Ishikawa (cell line): ENCODE measurements at regions not wholly inside any gene's neighbourhood (a gene's known extent, or its start where the extent isn't known, plus 50 kb on each side); places are given as distances from the start of the nearest gene placed in this dataset.

ENCODE experiments used
- CEBPB ChIP-seq: IDR thresholded peaks from 2 replicates; pipeline ENCODE4 v1.6.1; 2012
- EP300 ChIP-seq: IDR thresholded peaks from 2 replicates; pipeline ENCODE4 v1.6.1; 2012; ENCODE audit warnings: borderline replicate concordance
- FOXM1 ChIP-seq: IDR thresholded peaks from 2 replicates; pipeline ENCODE4 v1.6.1; 2012; ENCODE audit warnings: low read depth, borderline replicate concordance
- MAX ChIP-seq: IDR thresholded peaks from 2 replicates; pipeline ENCODE4 v1.6.1; 2012
- RAD21 ChIP-seq: IDR thresholded peaks from 2 replicates; pipeline ENCODE4 v1.6.1; 2012; ENCODE audit warnings: low read depth
- REST ChIP-seq: IDR thresholded peaks from 2 replicates; pipeline ENCODE4 v1.6.1; 2012; ENCODE audit warnings: low read depth, mild to moderate bottlenecking
- TAF1 ChIP-seq: IDR thresholded peaks from 2 replicates; pipeline ENCODE4 v1.6.1; 2012; ENCODE audit warnings: low read depth, mild to moderate bottlenecking
- TCF12 ChIP-seq: IDR thresholded peaks from 2 replicates; pipeline ENCODE4 v1.6.1; 2012; ENCODE audit warnings: low read depth
- ZBTB7A ChIP-seq: IDR thresholded peaks from 2 replicates; pipeline ENCODE4 v1.6.1; 2012; ENCODE audit warnings: low read depth

GRCh38 chr14:85468816-85469215, 61.1 kb upstream of the FLRT2 start:
- TF ChIP-seq FOXM1: no peak
- TF ChIP-seq ZBTB7A: no peak
- TF ChIP-seq REST: no peak
- TF ChIP-seq TAF1: no peak
- no peak for TF ChIP-seq MAX
- TF ChIP-seq RAD21: no peak
- no peak for TF ChIP-seq EP300
- no peak for TF ChIP-seq CEBPB
- no peak for TF ChIP-seq TCF12
